ENCODE measurements at regions not wholly inside any gene's neighbourhood (a gene's known extent, or its start where the extent isn't known, plus 50 kb on each side); places are given as distances from the start of the nearest gene placed in this dataset.

- Histone ChIP-seq H3K27ac (ENCODE audit: insufficient read length, low read depth, low read length) (no peak overlapping the region), H3K56ac (ENCODE audit: insufficient read length, low read depth, low read length) (no peak overlapping the region), H3K79me1 (ENCODE audit: insufficient read depth, low read depth, low read length, poor library complexity, severe bottlenecking) (no peaks in the 10 kb centered on the region), H4K20me1 (ENCODE audit: control insufficient read depth, insufficient read depth, insufficient read length) (no peaks in the 10 kb centered on the region), H3K79me2 (ENCODE audit: insufficient read depth, low read length) (no peaks in the 10 kb centered on the region), H3K4me1 (ENCODE audit: insufficient read depth, low read length) (no peaks in the 10 kb centered on the region), H2AK5ac (ENCODE audit: insufficient read length, low read length) (no peak overlapping the region), H3K9me3 (ENCODE audit: control insufficient read depth, low read depth, low read length) (no peaks in the 10 kb centered on the region), H3K23me2 (ENCODE audit: insufficient read length, low read depth, low read length, poor library complexity, severe bottlenecking) (no peaks in the 10 kb centered on the region), H2BK5ac (ENCODE audit: insufficient read length, low read length) (no peak overlapping the region), H3T11ph (ENCODE audit: low read length) (no peak overlapping the region), H3K23ac (ENCODE audit: insufficient read length, low read depth, low read length) (no peak overlapping the region), H2BK120ac (ENCODE audit: low read depth, low read length, poor library complexity, severe bottlenecking) (no peak overlapping the region), H2AFZ (ENCODE audit: low read length) (no peak overlapping the region), H3K4ac (ENCODE audit: low read depth, low read length) (no peak overlapping the region), H3K4me2 (ENCODE audit: insufficient read depth, insufficient read length, low read length) (no peak overlapping the region), H4K91ac (ENCODE audit: insufficient read length, low read depth, low read length) (no peak overlapping the region), H4K5ac (ENCODE audit: insufficient read length, low read depth, low read length) (no peak overlapping the region), H3K18ac (ENCODE audit: insufficient read length, low read depth, low read length) (no peak overlapping the region), H3K14ac (ENCODE audit: insufficient read depth, low read length) (no peak overlapping the region), H2BK20ac (ENCODE audit: low read depth, low read length, poor library complexity, severe bottlenecking) (no peak overlapping the region), H4K8ac (replicated peaks; ENCODE audit: insufficient read length, low read depth, low read length) (no peak overlapping the region), H2BK15ac (ENCODE audit: low read depth, low read length) (no peak overlapping the region), H3K27me3 (ENCODE audit: insufficient read depth, low read length) (no peaks in the 10 kb centered on the region), H2BK12ac (ENCODE audit: insufficient read length, low read depth, low read length) (no peak overlapping the region), H3K9ac (ENCODE audit: extremely low read depth, insufficient read length, low read length) (no peak overlapping the region)
- no peaks in the 10 kb centered on the region for H3K36me3 Mint-ChIP-seq (ENCODE audit: insufficient read depth in 1 of 3, low read depth in 3 of 3)
- H3K4me3 Mint-ChIP-seq, result no peak overlapping the region
- H3K4me1 Mint-ChIP-seq, result no peaks in the 10 kb centered on the region
- no peaks in the 10 kb centered on the region for H3K9me3 Mint-ChIP-seq
- no CpG with 5 or more reads among the region's 6 CpGs for WGBS (ENCODE audit: extremely low coverage, insufficient read length, low lambda C conversion rate)
- H3K27me3 Mint-ChIP-seq (ENCODE audit: low read depth), result no peaks in the 10 kb centered on the region
- H3K27ac Mint-ChIP-seq, result no peak overlapping the region
- peak; percentile 22 for DNase-seq
- no peak for TF ChIP-seq CTCF (conservative IDR thresholded peaks at IDR 0.05)
These were observed 646.6 kb downstream of the TLE4 start for GRCh38 chr9:80218328-80218727.

Data from H9 (cell line).